GM12801 (cell line): ENCODE measurements at regions not wholly inside any gene's neighbourhood (a gene's known extent, or its start where the extent isn't known, plus 50 kb on each side); places are given as distances from the start of the nearest gene placed in this dataset.

Source experiments
- TF ChIP-seq, protein P1 (sequence below): IDR thresholded peaks from one replicate; pipeline ENCODE4 v1.5.1; 2011; ENCODE audit warnings: control low read depth; ENCODE audit not compliant: insufficient read length; ENCODE audit errors: extremely low read depth

DNA sequence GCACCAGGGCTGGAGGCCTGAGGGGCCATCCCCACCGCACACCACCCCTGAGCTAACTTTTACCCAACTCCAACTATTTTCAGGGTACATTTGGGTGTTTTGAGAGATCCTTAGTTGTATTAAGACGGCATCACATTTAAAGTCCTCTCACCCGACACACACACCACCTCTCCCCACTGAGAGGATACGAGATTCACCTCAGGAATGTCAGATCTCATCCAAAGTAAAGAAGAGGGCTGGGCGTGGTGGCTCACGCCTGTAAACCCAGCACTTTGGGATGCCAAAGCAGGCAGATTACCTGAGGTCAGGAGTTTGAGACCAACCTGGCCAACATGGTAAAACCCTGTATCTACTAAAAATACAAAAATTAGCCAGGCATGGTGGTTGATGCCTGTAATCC, 88.4 kb downstream of the RBFOX3 start:
- TF ChIP-seq, protein P1, sequence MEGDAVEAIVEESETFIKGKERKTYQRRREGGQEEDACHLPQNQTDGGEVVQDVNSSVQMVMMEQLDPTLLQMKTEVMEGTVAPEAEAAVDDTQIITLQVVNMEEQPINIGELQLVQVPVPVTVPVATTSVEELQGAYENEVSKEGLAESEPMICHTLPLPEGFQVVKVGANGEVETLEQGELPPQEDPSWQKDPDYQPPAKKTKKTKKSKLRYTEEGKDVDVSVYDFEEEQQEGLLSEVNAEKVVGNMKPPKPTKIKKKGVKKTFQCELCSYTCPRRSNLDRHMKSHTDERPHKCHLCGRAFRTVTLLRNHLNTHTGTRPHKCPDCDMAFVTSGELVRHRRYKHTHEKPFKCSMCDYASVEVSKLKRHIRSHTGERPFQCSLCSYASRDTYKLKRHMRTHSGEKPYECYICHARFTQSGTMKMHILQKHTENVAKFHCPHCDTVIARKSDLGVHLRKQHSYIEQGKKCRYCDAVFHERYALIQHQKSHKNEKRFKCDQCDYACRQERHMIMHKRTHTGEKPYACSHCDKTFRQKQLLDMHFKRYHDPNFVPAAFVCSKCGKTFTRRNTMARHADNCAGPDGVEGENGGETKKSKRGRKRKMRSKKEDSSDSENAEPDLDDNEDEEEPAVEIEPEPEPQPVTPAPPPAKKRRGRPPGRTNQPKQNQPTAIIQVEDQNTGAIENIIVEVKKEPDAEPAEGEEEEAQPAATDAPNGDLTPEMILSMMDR = no peak

DNA sequence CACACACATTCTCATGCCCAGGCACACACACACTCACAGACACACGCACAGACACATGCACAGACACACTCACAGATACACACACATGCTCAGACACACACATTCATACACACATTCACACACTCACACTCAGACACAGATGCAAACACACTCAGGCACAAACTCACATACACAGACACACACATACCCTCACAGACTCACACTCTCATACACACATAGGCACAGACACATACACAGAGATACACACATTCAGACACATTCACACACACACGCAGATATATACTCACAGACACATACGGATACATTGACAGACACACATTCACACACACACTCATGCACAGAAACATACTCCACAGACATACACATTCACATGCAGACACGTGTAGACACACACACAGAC, 89.6 kb downstream of the RBFOX3 start:
- TF ChIP-seq, protein P1 = no peak

DNA sequence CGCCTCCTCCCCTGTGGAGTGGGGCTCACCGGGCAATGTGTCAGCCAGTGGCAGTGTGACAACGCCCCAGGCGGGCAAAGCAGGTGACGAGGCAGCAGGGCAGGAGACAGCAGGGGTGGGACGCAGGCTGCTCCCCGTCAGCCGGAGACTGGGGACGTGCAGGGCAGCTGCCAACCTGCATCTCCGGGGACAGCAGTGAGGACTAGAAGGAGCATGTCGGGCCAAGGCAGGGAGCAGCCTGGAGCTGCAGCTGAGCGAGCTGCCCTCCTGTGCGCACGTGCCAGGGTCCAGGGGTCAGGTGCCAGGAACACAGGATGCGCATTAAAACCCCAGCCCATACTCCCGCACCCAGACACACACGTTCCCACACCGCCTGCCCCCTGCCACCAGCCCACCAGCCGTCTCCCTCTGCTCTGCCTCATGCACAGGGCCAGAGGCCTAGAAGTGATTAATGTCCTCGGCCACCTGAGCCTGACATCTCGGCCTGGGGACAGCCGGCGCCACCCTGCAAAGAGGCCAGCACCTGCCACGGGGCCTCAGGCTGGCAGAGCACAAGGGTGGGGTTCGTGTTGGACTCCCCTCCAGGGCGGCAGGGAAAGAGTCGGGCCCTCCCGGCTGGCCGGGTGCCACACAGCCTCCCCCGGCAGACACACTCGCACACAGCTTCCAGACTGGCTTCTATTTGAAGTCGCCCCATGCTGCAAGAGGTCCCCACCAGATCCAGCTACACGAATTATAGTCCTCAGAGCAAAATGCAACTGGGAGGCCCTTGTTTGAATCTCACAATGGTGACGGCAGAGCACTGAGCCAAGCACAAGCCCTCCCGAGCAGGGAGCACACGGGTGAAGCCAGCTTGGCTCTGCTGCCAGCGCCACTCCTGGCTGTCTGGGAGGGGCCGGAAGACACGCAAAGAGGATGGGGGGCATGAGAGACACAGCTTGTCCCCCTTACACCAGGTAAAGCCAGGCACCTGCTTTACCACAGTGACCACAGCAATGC, 90.4 kb downstream of the RBFOX3 start:
- TF ChIP-seq, protein P1 = no peak

DNA sequence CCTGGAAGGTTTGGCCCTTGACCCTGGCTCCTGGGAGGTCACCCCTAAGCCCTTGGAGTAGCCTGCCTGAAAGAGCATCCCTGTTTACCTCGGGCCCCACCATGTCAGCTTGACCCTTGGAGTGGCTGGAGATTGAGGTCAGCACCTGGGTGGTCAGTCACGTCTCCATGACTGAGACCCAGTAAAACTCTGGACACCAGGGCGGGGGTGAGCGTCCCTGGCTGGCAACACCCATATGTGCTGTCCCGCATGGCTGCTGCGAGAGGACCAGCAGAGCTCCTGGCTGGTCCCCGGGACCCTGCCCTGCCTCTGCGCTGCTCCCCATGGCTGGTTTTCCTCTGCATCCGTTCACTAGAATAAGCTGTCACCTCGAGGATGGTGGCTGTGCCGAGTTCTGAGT, 91.2 kb downstream of the RBFOX3 start:
- TF ChIP-seq, protein P1 = no peak

DNA sequence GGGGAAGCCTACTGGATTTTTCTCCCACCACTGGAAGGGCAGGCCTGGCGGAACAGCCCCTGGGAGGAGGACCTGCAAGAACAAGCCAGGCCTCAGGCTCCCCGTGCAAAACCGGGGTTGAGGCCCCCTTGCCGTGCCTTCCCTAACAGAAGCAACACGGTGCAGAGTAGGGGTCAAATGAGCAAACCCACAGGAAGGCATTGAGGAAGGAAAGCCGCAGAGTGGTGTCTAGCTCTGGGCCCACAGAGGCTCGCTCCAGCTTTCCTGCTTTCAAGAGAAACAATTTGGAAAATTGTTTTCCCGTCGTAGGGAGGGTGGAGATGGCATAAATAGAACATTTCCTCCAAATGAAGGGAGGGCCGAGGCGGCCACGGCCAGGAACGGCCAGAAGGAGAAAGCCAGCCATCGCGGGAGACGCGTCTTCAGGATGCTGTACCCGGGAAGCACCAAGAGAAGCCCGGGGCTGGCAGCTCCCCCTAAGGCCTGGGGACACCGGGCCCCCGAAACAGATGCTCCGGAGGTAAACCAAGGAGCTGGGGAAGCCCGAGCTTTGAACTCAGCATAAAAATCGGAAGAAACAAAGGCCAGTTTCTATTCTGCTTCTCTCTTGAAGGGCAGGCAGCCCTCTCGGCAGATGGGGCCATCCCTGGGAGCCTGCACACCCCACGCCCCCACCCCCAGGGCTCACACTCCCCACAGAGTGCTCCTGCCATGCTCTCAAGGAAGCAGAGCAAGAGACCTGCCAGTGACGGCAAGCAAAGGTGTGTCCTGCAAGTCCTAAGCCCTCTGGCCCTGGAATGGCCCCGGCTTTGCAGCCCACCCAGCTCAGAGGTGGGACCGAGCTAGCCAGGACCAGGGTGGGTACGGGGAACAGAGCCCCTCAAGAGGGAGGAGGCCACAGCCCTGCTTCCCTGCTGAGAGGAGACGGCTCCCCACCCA, 92.0 kb downstream of the RBFOX3 start:
- TF ChIP-seq, protein P1 = no peak

DNA sequence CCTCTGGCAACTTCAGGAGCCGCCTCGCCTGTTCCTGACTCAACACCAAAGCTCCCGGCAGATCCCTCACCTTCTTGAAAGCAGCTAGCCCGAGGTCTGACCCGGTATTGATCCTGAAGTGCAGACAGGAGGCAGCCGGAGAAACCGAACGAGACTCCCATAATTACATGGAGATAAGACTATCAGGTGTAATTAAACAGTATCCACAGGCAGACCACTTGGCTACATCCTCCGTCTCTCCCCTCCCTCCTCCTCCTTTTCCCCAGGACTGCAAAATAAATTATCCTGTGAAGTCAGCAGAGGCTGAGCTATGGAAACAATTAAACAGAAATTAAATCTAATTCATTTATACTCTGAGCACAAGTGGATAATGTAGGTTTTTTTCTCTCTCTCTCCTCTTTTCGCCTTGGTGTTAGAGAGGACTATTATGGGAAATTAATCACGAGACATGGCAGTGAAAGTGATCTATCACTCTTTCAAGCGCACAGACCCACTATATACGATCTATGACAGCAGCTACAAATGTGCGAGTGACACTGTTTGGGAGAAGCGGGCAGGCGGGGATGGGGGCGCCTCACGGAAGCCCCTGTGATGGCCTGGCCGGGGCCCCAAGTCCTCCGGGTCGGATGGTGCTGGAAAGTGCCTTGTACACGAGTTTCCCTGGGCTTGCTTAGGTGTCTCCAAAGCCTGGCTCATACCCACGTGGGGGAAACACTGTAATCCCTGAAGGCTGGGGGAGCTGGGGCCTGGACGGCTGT, 92.8 kb downstream of the RBFOX3 start:
- TF ChIP-seq, protein P1 = no peak
